GM19324 (cell line): ENCODE measurements at regions not wholly inside any gene's neighbourhood (a gene's known extent, or its start where the extent isn't known, plus 50 kb on each side); places are given as distances from the start of the nearest gene placed in this dataset.
"Not testable (repeated sequence)": the region's sequence is repeated elsewhere in the genome, so short reads cannot be mapped to it uniquely, and the experiment has no call there.

ENCODE experiments used
- ATAC-seq: cut with Tn5 transposase; IDR thresholded peaks from one replicate; pipeline ENCODE4 v1.9.1; 2021; ENCODE audit warnings: mild to moderate bottlenecking, moderate library complexity; ENCODE audit not compliant: unreplicated experiment, low FRiP score

DNA sequence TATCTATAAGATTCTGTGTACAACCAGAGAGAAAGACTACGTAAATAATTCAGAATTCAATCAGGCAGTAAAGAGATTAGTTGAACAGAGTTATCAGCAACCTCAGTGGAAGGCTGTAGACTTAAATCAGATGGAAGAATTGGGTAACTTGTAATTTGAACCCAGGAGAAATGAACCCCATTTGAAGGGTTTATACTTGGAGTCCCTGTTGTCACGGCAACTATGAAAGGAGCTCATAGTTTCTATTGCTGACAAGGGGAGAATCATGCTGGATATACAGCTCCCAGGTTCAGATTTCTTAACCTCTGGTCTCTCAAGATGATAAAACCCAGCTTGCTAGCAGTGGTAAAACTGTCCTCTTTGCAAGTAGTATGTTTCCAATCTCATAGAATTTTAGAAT is 54.4 kb upstream of the BMP4 start:
- ATAC-seq: no peak

DNA sequence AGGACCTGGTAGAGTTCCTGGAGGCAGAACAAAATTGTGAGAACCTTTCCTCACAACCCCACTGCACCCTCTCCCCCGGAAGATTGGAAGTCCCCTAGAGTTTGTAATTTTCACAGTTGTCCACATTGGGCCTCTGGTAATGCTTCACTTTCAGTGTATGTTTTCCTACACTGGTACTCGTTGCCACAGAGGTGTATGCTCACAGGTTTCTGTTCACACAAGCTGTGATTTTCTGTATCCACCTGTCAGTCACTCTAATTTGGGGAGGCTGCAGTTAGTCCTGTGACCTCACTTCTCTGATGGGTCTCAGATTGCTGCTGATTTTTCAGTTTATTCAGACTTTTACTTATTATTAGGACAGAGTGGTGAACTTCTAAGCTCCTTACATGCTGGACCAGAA is 66.4 kb upstream of the BMP4 start:
- no peak for ATAC-seq

GRCh38 chr14:54025661-54026060 is 69.0 kb upstream of the BMP4 start:
- no peak for ATAC-seq

GRCh38 chr14:54026671-54027070 is 70.0 kb upstream of the BMP4 start:
- no peak for ATAC-seq

DNA sequence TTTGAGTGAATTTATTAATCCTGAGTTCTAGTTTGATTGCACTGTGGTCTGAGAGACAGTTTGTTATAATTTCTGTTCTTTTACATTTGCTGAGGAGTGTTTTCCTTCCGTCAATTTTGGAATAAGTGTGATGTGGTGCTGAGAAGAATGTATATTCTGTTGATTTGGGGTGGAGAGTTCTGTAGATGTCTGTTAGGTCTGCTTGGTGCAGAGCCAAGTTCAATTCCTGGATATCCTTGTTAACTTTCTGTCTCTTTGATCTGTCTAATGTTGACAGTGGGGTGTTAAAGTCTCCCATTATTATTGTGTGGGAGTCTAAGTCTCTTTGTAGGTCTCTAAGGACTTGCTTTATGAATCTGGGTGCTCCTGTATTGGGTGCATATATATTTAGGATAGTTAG is 74.4 kb upstream of the BMP4 start:
- ATAC-seq: not testable (repeated sequence)

DNA sequence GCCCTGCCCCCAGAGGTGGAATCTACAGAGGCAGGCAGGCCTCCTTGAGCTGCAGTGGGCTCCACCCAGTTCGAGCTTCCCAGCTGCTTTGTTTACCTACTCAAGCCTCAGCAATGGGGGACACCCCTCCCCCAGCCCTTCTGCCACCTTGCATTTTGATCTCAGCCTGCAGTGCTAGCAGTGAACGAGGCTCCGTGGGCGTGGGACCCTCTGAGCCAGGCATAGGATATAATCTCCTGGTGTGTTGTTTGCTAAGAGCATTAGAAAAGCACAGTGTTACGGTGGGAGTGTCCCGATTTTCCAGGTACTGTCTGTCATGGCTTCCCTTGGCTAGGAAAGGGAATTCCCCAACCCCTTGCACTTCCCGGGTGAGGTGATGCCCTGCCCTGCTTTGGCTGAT is 76.7 kb upstream of the BMP4 start:
- not testable (repeated sequence) for ATAC-seq

DNA sequence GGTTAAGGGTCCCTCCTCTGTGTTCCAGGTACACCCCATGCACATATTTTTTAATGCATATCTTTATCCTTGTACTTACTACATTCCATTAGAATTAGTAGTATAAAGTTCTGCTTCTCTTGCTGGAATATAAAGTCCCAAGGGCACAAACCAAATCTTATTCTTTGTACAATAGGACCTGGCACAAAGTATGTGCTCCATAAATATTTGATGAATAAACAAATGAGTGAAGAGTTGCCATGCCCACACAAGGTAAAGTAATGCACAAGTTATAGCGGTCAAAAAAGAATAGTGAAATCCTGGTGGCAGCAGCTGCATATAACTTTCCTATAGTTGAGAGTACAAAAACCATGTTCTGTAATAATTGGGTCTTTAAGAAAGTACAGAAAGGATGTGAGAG is 82.1 kb upstream of the BMP4 start:
- no peak for ATAC-seq

DNA sequence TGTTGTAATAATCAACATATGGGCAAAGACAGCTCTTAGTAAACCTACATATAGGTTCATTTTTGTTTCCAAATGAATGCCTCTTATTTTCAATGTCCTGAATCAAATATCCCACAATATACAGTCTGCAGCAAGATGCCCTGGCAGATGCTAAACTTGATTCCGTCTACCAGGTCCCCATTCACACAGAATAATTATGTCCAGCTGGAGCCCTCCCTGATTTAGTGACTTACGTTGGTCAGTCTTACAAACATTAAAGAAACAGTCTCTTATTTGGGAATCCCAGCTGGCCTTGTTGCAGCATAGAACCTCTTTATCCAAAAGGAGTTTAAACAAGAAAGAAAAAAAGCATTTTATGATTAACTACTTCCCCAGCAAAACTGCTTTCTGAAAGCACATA is 82.7 kb upstream of the BMP4 start:
- no peak for ATAC-seq

DNA sequence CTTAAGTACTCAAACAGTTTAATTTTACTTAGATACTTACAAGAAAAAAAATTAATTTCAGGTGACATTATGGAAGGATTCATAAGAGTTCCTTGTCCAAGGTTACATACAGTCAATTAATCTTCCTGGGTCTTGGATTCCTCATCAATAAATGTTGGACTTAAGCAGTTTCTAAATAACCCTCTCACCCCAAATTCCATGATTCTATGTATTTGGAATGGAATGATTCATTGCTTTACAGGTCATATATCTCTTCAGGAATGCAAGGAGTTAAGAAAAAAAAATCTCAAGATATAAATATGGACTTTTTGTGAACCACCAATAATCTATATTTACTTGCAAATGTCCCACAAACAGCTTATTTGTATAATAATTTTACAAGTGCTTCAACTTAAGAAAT is 84.2 kb upstream of the BMP4 start:
- no peak for ATAC-seq

DNA sequence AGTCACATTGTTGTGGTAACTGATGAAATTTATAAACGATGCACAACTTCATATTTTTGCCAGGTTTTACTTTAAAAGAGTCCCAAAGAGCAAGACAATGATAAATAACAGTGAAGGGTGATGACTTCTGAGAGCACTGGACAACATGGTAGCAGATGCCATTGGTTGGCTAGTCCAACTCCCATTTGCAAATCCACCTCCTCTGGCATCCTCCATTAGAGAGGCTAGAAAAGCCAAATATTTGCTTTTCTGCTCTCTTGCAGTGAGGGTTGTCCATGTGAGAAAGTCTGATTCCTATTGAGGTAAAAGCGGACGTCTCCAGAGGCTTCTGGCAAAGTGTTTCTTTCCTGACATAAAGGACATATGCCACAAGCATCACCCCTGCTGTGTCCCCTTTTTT is 89.6 kb upstream of the BMP4 start:
- no peak for ATAC-seq

- ATAC-seq: no peak
Measured at GRCh38 chr14:54047645-54048308, 91.2 kb upstream of the BMP4 start.

DNA sequence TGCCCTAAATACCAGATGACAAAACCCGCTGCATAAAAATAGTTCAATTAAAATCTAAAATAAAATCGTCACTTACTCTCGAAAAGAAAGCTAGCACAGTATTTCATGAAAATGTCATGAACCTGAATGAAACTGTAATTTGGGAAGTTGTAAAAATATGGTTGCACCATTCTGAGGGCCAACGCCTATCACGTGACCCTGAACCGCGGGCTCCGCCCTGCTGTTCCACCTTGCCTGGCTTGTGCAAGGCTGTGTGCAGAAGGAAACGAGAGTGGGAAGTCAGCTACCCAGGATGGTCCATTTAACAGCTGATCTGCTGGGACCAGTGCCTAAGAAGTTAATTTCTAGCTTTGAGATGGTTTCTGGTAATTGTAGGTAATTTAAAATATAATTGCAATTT is 91.7 kb upstream of the BMP4 start:
- no peak for ATAC-seq

DNA sequence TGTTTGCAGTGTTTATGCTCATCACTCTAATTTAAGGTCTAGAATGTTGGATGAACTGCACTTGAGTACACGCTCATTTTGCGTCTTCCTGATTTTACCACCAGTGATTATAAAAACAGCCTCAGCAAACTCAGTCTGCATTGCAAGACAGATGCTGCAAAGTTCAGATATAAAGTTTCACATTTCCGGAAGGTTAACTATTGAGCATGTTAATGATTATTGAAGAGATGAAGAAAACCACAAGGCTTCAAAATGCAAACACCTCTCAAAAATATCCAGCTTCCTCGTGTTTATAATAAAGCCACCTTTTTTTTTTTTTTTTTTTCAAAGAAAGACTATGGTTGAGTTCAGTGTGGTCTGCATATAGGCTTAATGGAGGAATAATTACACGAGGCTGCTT is 92.1 kb upstream of the BMP4 start:
- no peak for ATAC-seq

DNA sequence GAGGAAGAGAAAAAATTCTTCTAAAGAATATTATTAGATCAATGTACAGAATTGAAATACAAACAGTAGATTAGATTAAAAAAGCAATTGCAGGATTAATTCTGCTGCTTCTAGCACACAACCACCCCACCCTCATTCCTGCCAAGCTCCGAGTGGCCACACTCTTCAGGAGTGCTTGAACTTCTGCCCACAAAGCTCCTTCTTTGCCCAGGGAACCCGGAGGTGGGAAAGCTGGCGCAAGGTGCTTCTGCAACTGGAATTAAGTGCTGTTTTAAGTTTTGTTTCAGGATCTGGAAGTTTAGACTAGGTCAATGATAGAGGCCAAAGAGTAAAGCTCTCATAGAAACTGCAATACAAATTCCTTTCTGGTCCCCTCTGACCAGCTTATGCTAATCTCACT is 94.1 kb upstream of the BMP4 start:
- ATAC-seq: no peak

- no peak for ATAC-seq
Measured at GRCh38 chr14:54052696-54053385, 96.2 kb upstream of the BMP4 start.

DNA sequence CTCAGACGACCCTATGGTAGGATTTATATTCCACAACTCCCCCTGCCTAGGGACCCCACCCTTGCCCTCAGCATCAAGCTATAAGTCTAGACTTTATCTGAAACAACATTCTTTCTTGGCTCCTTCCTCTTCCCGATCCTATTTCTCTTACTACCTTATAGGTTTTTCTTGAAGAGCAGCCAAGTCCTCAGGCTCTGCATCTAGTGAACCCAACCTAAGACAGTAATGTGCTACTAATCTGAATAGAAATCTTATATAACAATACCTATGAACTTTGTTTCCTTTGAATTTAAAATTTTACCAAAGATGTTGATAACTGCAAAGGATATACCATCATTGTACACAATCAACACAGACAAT is 96.7 kb upstream of the BMP4 start:
- no peak for ATAC-seq

GRCh38 chr14:54058505-54058904 is 101.9 kb upstream of the BMP4 start:
- ATAC-seq: no peak

DNA sequence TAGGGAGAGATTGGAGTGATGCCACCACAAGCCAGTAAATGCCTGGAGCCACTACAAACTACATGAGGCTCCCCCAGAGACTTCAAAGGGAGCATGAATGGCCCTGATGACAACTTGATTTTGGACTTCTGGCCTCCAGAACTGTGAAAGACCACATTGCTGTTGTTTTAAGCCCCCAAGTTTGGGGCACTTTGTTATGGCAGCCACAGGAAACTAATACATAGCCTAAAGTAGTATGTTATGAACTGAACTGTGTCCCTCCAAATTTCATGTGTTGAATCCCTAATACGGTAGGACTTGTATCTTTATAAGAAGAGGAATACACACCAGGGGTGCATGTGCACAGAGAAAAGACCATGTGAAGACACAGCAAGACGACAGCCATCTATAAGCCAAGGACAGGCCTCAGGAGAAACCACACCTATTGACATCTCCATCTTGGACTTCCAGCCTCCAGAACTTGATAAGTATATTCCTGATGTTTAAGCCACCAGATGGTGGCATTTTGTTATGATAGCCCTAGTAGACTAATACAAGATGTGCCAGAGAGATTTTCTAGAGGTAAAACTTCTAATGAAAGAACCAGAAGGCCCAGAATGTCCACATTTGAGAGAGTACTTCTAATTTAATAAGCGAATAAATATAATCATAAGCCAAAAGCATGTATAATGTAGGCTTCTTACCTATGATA is 127.1 kb upstream of the BMP4 start:
- no peak for ATAC-seq

DNA sequence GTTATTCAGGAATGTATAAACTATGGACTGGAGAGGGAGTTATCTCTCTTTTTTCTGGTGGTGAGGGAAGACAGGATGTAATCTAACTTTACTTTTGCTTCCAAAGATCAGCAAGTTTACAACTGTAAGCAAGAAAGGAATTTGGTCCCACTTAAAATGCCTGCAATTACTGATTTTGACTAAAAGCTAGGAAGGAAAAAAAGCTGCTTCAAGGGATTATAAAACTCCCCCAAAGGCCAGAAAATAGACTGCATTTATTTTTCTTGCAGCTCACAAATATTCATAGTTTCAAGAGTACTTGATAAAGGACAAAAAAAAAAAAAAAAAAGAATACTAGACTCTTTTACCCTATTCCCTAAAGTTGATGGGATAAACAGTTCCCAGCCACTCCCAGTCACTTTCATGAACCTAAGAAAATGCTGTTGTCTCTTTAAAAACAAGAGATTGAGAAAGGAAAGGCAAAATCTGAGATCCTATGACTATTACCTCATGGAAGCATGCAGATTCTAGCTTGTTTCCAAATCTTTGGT is 128.7 kb upstream of the BMP4 start:
- ATAC-seq: no peak

- ATAC-seq: no peak
Measured at GRCh38 chr14:54085841-54086240, 129.2 kb upstream of the BMP4 start.

DNA sequence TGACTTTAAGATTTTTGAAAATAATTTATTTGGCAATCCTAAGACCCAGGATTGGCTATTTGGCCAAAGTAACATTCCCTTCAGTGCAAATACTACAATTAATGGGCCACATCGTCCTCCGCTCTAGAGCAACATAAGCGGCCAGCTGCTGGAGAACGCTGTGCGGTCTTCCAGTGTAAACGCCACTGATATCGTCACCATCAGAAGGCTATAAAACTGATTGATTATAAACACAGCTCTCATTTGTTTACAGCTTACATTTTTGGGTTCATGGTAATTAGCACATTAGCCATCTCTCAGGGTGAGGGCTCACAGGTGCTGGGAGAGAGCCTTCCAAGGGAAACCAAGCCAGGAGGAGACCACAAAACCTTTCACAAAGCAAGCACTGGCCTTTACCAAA is 130.1 kb upstream of the BMP4 start:
- ATAC-seq: no peak

- no peak for ATAC-seq
Measured at GRCh38 chr14:54087376-54087775, 130.8 kb upstream of the BMP4 start.
